HEK293T (cell line): ENCODE measurements at regions not wholly inside any gene's neighbourhood (a gene's known extent, or its start where the extent isn't known, plus 50 kb on each side); places are given as distances from the start of the nearest gene placed in this dataset.
"Not testable (repeated sequence)": the region's sequence is repeated elsewhere in the genome, so short reads cannot be mapped to it uniquely, and the experiment has no call there.

Experiments used
- ELF4 ChIP-seq: fragments of 450-650 bp; IDR thresholded peaks from 2 replicates; pipeline ENCODE4 v1.6.1; 2017; ENCODE audit warnings: antibody characterized with exemption
- FOXK2 ChIP-seq: fragments of 450-650 bp; IDR thresholded peaks from 2 replicates; pipeline ENCODE4 v1.6.1; 2016; ENCODE audit warnings: mild to moderate bottlenecking
- NFRKB ChIP-seq: fragments of 450-650 bp; IDR thresholded peaks from 2 replicates; pipeline ENCODE4 v1.6.1; 2016; ENCODE audit warnings: mild to moderate bottlenecking, moderate library complexity
- PKNOX1 ChIP-seq: fragments of 450-650 bp; IDR thresholded peaks from 2 replicates; pipeline ENCODE4 v1.6.1; 2016

- TF ChIP-seq ELF4, PKNOX1, NFRKB, FOXK2: not testable (repeated sequence)
Measured at GRCh38 chr7:65081669-65082055, 75.2 kb upstream of the ERV3-1 start.
